ENCODE measurements at regions not wholly inside any gene's neighbourhood (a gene's known extent, or its start where the extent isn't known, plus 50 kb on each side); places are given as distances from the start of the nearest gene placed in this dataset.

- TF ChIP-seq CTCF (IDR thresholded peaks at IDR 0.05; ENCODE audit: insufficient read depth, low read depth, low read length) (no peak), EZH2 (IDR thresholded peaks at IDR 0.05; ENCODE audit: insufficient read depth, low read length) (no peak)
These were observed 771.7 kb downstream of the IGSF11 start for GRCh38 chr3:118262800-118263402.

Data from astrocyte (in vitro differentiated cells and primary cell).